ENCODE measurements at regions not wholly inside any gene's neighbourhood (a gene's known extent, or its start where the extent isn't known, plus 50 kb on each side); places are given as distances from the start of the nearest gene placed in this dataset.

DNA sequence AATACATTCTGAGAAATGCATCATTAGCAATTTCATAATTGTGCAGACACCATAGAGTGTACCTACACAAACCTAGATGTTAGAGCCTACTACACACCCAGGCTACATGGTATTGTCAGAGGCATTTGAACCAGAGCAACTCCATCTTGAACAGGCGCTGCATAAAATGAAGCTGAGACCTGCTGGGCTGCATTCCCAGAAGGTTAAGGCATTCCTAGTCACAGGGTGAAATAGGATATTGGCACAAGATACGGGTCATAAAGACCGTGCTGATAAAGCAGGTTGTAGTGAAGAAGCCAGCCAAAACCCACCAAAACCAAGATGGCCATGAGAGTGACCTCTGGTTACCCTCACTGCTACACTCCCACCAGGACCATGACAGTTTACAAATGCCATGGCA lies 116.4 kb downstream of the LARP7 start:
- ChIA-PET POLR2A (no interaction called here), CTCF (interaction anchor here (1.1 to 1.5 kb wide), 3 partner anchors 9 to 12 kb away, joined by 3 to 5 read pairs (median 4); no protein-coding TSS in a partner anchor)
- DNase-seq (ENCODE audit: low read depth) = no peak
- H3K36me3 ChIP-seq (ENCODE audit: control insufficient read depth, insufficient read depth, low read length) = no peaks in the 10 kb centered on the region
- H3K4me3 ChIP-seq (ENCODE audit: low read depth, low read length) = no peak overlapping the region
- no peaks in the 10 kb centered on the region for H3K27me3 ChIP-seq (ENCODE audit: control insufficient read depth, insufficient read depth, low read length)
- TF ChIP-seq, protein P1, sequence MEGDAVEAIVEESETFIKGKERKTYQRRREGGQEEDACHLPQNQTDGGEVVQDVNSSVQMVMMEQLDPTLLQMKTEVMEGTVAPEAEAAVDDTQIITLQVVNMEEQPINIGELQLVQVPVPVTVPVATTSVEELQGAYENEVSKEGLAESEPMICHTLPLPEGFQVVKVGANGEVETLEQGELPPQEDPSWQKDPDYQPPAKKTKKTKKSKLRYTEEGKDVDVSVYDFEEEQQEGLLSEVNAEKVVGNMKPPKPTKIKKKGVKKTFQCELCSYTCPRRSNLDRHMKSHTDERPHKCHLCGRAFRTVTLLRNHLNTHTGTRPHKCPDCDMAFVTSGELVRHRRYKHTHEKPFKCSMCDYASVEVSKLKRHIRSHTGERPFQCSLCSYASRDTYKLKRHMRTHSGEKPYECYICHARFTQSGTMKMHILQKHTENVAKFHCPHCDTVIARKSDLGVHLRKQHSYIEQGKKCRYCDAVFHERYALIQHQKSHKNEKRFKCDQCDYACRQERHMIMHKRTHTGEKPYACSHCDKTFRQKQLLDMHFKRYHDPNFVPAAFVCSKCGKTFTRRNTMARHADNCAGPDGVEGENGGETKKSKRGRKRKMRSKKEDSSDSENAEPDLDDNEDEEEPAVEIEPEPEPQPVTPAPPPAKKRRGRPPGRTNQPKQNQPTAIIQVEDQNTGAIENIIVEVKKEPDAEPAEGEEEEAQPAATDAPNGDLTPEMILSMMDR (IDR thresholded peaks at IDR 0.05; ENCODE audit: insufficient read depth, low read depth, low read length) = no peak

DNA sequence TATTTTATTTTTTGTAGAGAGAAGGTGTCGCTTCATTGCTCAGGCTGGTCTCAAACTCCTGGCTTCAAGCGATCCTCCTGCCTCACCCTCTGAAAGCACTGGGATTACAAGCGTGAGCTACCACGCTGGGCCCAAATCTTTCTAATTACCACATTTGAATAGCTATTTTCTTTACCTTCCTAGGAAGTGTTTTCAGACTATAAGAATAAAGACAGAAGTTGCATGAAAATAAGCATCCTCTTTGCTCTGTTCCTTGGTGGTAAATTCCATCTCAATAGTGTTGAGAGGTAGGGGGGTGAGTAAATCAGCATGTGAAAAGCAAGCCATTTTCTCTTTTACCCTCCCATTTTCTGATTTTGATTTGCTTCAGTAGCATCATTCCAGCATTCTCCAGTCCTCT lies 122.4 kb downstream of the LARP7 start:
- Histone ChIP-seq H3K27me3 (ENCODE audit: control insufficient read depth, insufficient read depth, low read length) (no peaks in the 10 kb centered on the region), H3K36me3 (ENCODE audit: control insufficient read depth, insufficient read depth, low read length) (no peaks in the 10 kb centered on the region), H3K4me3 (ENCODE audit: low read depth, low read length) (no peak overlapping the region)
- TF ChIP-seq, protein P1 (IDR thresholded peaks at IDR 0.05; ENCODE audit: insufficient read depth, low read depth, low read length) = no peak
- CTCF ChIA-PET = interaction anchor here (0.6 kb wide), 2 partner anchors 64 to 184 kb away, joined by 3 read pairs; no protein-coding TSS in a partner anchor
- POLR2A ChIA-PET = no interaction called here
- no peak for DNase-seq (ENCODE audit: low read depth)

DNA sequence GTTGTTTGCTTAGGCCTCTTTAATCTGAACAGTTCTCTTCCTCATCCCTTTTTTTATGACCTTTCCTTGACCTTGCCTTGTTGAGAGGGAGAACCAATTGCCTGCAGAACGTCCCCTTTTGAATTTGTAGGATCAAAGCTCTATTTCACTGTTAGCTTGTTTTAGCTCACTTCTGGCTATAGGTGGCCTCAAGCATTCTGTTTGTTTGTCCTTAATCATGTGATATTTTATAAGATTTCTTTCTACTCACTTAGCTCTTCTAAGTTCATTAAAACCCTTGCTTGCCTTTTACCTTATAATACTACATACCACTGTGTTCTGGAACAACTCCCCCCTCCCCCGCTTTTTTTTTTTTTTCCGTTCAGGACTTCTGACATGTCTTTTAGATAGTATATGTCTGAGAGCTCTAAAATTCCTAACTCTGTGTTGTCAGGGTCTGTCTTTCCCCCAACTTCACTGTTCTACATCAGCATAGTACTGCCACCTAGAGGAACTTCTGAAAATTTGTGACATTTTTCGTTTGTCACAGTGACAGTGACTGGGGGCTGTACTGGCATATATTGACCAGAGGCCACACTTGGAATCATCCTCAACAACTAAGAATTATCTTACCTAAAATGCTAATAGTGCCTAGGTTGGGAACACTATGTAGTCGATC lies 128.5 kb downstream of the LARP7 start:
- TF ChIP-seq, protein P1 (IDR thresholded peaks at IDR 0.05; ENCODE audit: insufficient read depth, low read depth, low read length) = peak; percentile 52
- Histone ChIP-seq H3K27me3 (ENCODE audit: control insufficient read depth, insufficient read depth, low read length) (no peaks in the 10 kb centered on the region), H3K4me3 (ENCODE audit: low read depth, low read length) (no peak overlapping the region), H3K36me3 (ENCODE audit: control insufficient read depth, insufficient read depth, low read length) (no peaks in the 10 kb centered on the region)
- ChIA-PET CTCF (interaction anchor here (0.6 to 6.3 kb wide), 27 partner anchors 9 to 437 kb away, joined by 3 to 106 read pairs (median 4); no protein-coding TSS in a partner anchor), POLR2A (no interaction called here)
- no peak for DNase-seq (ENCODE audit: low read depth)

DNA sequence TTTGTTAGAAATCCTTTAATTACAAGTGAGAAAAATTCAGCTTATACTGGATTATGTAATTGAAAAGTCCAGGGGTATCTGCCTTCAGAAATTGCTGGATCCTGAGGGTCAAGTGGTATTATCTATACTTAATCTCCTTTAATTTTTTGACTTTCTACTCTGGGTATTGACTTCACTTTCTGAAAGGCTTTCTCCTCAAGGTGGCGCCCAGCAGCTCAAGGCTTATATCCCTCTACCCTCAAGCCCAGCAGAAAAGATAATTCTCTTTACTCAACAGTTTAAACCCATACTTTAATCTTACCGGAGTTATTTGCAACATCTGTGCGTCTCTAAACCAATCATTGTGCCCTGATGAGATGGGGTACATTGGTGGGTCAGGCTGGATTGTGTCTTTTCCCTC lies 129.5 kb downstream of the LARP7 start:
- CTCF ChIA-PET = interaction anchor here (0.6 to 6.3 kb wide), 22 partner anchors 9 to 1788 kb away, joined by 3 to 106 read pairs (median 4); no protein-coding TSS in a partner anchor

DNA sequence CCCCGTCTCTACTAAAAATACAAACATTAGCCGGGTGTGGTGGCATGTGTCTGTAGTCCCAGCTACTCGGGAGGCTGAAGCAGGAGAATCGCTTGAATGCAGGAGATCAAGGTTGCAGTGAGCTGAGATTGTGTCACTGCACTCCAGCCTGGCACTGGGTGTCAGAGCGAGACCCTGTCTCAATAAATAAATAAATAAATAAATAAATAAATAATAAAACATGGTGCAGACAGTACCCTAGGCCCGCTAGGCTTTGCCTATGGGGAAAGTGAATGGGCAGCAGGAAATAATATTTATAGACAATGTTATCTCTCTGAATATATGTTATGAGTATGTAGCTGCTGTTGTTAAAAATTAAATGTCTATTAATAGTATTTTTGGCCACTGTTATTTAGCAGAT lies 130.4 kb downstream of the LARP7 start:
- no peak overlapping the region for H3K4me3 ChIP-seq (ENCODE audit: low read depth, low read length)

More for the DNA sequence above, 129.5 kb downstream of the LARP7 start:
- Histone ChIP-seq H3K27me3 (ENCODE audit: control insufficient read depth, insufficient read depth, low read length) (no peaks in the 10 kb centered on the region), H3K4me3 (ENCODE audit: low read depth, low read length) (no peak overlapping the region), H3K36me3 (ENCODE audit: control insufficient read depth, insufficient read depth, low read length) (no peaks in the 10 kb centered on the region)
- POLR2A ChIA-PET = no interaction called here
- no peak for DNase-seq (ENCODE audit: low read depth)
- TF ChIP-seq, protein P1 (IDR thresholded peaks at IDR 0.05; ENCODE audit: insufficient read depth, low read depth, low read length) = peak; percentile 61

More for the DNA sequence above, 130.4 kb downstream of the LARP7 start:
- Histone ChIP-seq H3K36me3 (ENCODE audit: control insufficient read depth, insufficient read depth, low read length) (no peaks in the 10 kb centered on the region), H3K27me3 (ENCODE audit: control insufficient read depth, insufficient read depth, low read length) (no peaks in the 10 kb centered on the region)
- no peak for DNase-seq (ENCODE audit: low read depth)
- ChIA-PET POLR2A (no interaction called here), CTCF (interaction anchor here (1.2 to 6.3 kb wide), 4 partner anchors 8 to 184 kb away, joined by 4 to 106 read pairs (median 14); no protein-coding TSS in a partner anchor)
- TF ChIP-seq, protein P1 (IDR thresholded peaks at IDR 0.05; ENCODE audit: insufficient read depth, low read depth, low read length) = no peak
